SK-N-SH (cell line): ENCODE measurements at regions not wholly inside any gene's neighbourhood (a gene's known extent, or its start where the extent isn't known, plus 50 kb on each side); places are given as distances from the start of the nearest gene placed in this dataset.

Experiments used
- CTCF ChIA-PET: fragments of 300-600, 350-600 bp; formaldehyde crosslinking; extraction: SDS; loops from one replicate; lab custom pipeline; 2021; lab: Yijun Ruan, JAX
- POLR2A ChIA-PET: fragments of 350-600 bp; sonication (Branson Sonifier 250); formaldehyde crosslinking; extraction: SDS; loops from one replicate; lab custom pipeline; 2020; ENCODE audit warnings: antibody characterized with exemption, inconsistent platforms; lab: Yijun Ruan, JAX
- DNase-seq: peaks from one replicate; pipeline ENCODE4 v3.0.0; 2012
- H2AFZ ChIP-seq: fragments of 200-600 bp; sonication (generic); 2 replicates; pipeline ENCODE4 v1.8.1; 2016; ENCODE audit warnings: antibody characterized with exemption, mild to moderate bottlenecking, low read depth
- H3F3A ChIP-seq: fragments of 200-600 bp; sonication (generic); replicated peaks from 2 replicates; pipeline ENCODE3; 2016; ENCODE audit warnings: antibody characterized with exemption, mild to moderate bottlenecking; ENCODE audit not compliant: insufficient read depth
- H3K27ac ChIP-seq, 2 experiments: fragments of 200-500 bp in 1 of 2; fragments of 200-600 bp in 1 of 2; sonication (Bioruptor generic) in 1 of 2; sonication (generic), shearing (Covaris generic) in 1 of 2; 2 replicates each; pipeline versions ENCODE4 v1.5.1 to v1.6.1; 2014 to 2016; ENCODE audit warnings: low read depth in 2 of 2, inconsistent platforms in 1 of 2, low read length in 1 of 2, mild to moderate bottlenecking in 1 of 2, mixed read lengths in 1 of 2
- H3K27me3 ChIP-seq: fragments of 200-600 bp; sonication (generic), shearing (Covaris generic); 2 replicates; pipeline ENCODE4 v1.6.1; 2016; ENCODE audit warnings: mixed run types; ENCODE audit not compliant: insufficient read depth
- H3K36me3 ChIP-seq, 2 experiments: fragments of 200-500 bp in 1 of 2; fragments of 200-600 bp in 1 of 2; sonication (Bioruptor generic) in 1 of 2; sonication (generic) in 1 of 2; replicated peaks in 1 of 2; 2 replicates each; pipeline versions ENCODE3 to v1.5.1; 2014 to 2016; ENCODE audit warnings: low read length in 1 of 2, mild to moderate bottlenecking in 1 of 2; ENCODE audit not compliant: insufficient read depth in 2 of 2, control insufficient read depth in 1 of 2
- H3K4me1 ChIP-seq, 2 experiments: fragments of 200-500 bp in 1 of 2; fragments of 200-600 bp in 1 of 2; sonication (Bioruptor generic) in 1 of 2; sonication (generic), shearing (Covaris generic) in 1 of 2; 2 replicates each; pipeline versions ENCODE4 v1.5.1 to v1.6.1; 2014 to 2016; ENCODE audit warnings: low read depth in 1 of 2, low read length in 1 of 2, mixed run types in 1 of 2; ENCODE audit not compliant: insufficient read depth in 2 of 2, control insufficient read depth in 1 of 2
- H3K4me2 ChIP-seq: fragments of 200-600 bp; sonication (generic), shearing (Covaris generic); 2 replicates; pipeline ENCODE4 v1.6.1; 2017; ENCODE audit warnings: mixed run types
- H3K4me3 ChIP-seq, 2 experiments: fragments of 200-500 bp in 1 of 2; fragments of 200-600 bp in 1 of 2; sonication (Bioruptor generic) in 1 of 2; sonication (generic), shearing (Covaris generic) in 1 of 2; 2 replicates each; pipeline versions ENCODE4 v1.5.1 to v1.8.1; 2014 to 2016; ENCODE audit warnings: low read depth in 2 of 2, inconsistent platforms in 1 of 2, low read length in 1 of 2, mild to moderate bottlenecking in 1 of 2, mixed read lengths in 1 of 2, moderate library complexity in 1 of 2
- H3K79me2 ChIP-seq: fragments of 200-600 bp; sonication (generic); 2 replicates; pipeline ENCODE4 v1.8.1; 2017; ENCODE audit warnings: mild to moderate bottlenecking; ENCODE audit not compliant: insufficient read depth
- H3K9ac ChIP-seq: fragments of 200-600 bp; sonication (generic); 2 replicates; pipeline ENCODE4 v1.6.1; 2017; ENCODE audit warnings: mixed run types
- H3K9me2 ChIP-seq: fragments of 200-600 bp; sonication (generic); 2 replicates; pipeline ENCODE4 v1.6.1; 2017; ENCODE audit warnings: mixed run types
- H3K9me3 ChIP-seq: fragments of 200-600 bp; sonication (generic); 2 replicates; pipeline ENCODE4 v1.6.1; 2017; ENCODE audit warnings: mixed run types, mild to moderate bottlenecking, moderate library complexity
- H4K20me1 ChIP-seq: fragments of 200-600 bp; sonication (generic); 2 replicates; pipeline ENCODE4 v1.6.1; 2017; ENCODE audit warnings: mild to moderate bottlenecking, mixed run types; ENCODE audit not compliant: insufficient read depth
- CHD2 ChIP-seq: fragments of 150-350 bp; IDR thresholded peaks from 2 replicates; pipeline ENCODE4 v1.6.1; 2018; ENCODE audit warnings: low read length; ENCODE audit not compliant: partially characterized antibody
- EP300 ChIP-seq, 2 experiments: IDR thresholded peaks; 2 replicates each; pipeline versions ENCODE4 v1.4.0 to v1.6.1; 2012; ENCODE audit warnings: borderline replicate concordance in 1 of 2, low read depth in 1 of 2, low read length in 1 of 2
- FOXJ3 ChIP-seq: sonication (generic); formaldehyde crosslinking; IDR thresholded peaks from 2 replicates; pipeline ENCODE4 v1.5.1; 2020; ENCODE audit warnings: mild to moderate bottlenecking, missing genetic modification reagents
- FOXM1 ChIP-seq: IDR thresholded peaks from 2 replicates; pipeline ENCODE4 v1.4.0; 2012; ENCODE audit warnings: low read depth, mild to moderate bottlenecking
- GATA2 ChIP-seq: sonication (generic); formaldehyde crosslinking; IDR thresholded peaks from 2 replicates; pipeline ENCODE4 v1.5.0; 2020; ENCODE audit warnings: mild to moderate bottlenecking, missing genetic modification reagents
- NFIC ChIP-seq: IDR thresholded peaks from 2 replicates; pipeline ENCODE4 v1.4.0; 2012; ENCODE audit warnings: borderline replicate concordance
- NRF1 ChIP-seq: IDR thresholded peaks from 2 replicates; pipeline ENCODE4 v1.6.1; 2012; ENCODE audit warnings: low read depth, mild to moderate bottlenecking, low read length
- POLR2AphosphoS5 ChIP-seq: IDR thresholded peaks from 2 replicates; pipeline ENCODE4 v1.6.1; 2012; ENCODE audit warnings: low read depth, low read length
- RAD21 ChIP-seq: IDR thresholded peaks from 2 replicates; pipeline ENCODE4 v1.6.1; 2012; ENCODE audit warnings: mild to moderate bottlenecking, low read length
- REST ChIP-seq: IDR thresholded peaks from 2 replicates; pipeline ENCODE4 v1.6.1; 2012; ENCODE audit warnings: mild to moderate bottlenecking, low read depth, low read length, moderate library complexity
- SIN3A ChIP-seq: IDR thresholded peaks from 2 replicates; pipeline ENCODE4 v1.6.1; 2012; ENCODE audit warnings: low read depth, mild to moderate bottlenecking, low read length, moderate library complexity, borderline replicate concordance
- TCF12 ChIP-seq: IDR thresholded peaks from 2 replicates; pipeline ENCODE4 v1.4.0; 2012
- TEAD4 ChIP-seq: IDR thresholded peaks from 2 replicates; pipeline ENCODE4 v1.4.0; 2012; ENCODE audit warnings: mild to moderate bottlenecking, borderline replicate concordance; ENCODE audit not compliant: insufficient read depth
- YY1 ChIP-seq: IDR thresholded peaks from 2 replicates; pipeline ENCODE4 v1.4.0; 2012; ENCODE audit warnings: low read depth, mild to moderate bottlenecking
- WGBS: methylation state at CpG from one replicate; pipeline ENCODE4 v1.1.6; 2017; ENCODE audit warnings: low lambda C conversion rate; 5-methylcytosine and 5-hydroxymethylcytosine counted together
- TF ChIP-seq, protein P1 (sequence below): IDR thresholded peaks from 2 replicates; pipeline ENCODE4 v1.4.0; 2012; ENCODE audit warnings: low read depth, borderline replicate concordance
- TF ChIP-seq, protein P2 (sequence below): fragments of 200-600 bp; sonication (generic); IDR thresholded peaks from 2 replicates; pipeline ENCODE4 v1.6.1; 2017; ENCODE audit warnings: antibody characterized with exemption, mild to moderate bottlenecking, moderate library complexity
- TF ChIP-seq, protein P3 (sequence below): IDR thresholded peaks from 2 replicates; pipeline ENCODE4 v1.4.0; 2012; ENCODE audit warnings: low read depth, borderline replicate concordance

DNA sequence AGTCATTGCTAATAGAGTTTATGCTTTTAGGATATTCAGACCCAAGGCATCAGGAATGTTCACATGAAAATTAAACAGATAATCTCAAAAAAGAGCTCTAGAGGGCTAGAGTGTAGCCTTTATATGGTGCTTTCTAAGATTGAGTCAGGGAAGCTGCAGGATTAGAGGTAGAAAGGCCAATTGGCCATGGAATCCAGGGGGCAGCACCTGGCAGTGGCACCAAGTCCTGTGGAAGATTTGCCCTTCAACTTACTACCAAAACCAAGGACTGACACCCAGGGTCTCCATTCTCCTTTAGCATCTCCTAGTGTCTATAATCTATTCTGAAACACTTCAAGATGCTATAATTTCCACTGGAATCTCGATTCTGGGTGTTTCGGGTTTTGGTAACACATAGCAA lies 112.4 kb downstream of the ACER2 start:
- Histone ChIP-seq H3F3A (no peaks in the 10 kb centered on the region), H4K20me1 (no peaks in the 10 kb centered on the region), H2AFZ (no peak overlapping the region), H3K4me2 (no peak overlapping the region), H3K27me3 (no peaks in the 10 kb centered on the region), H3K9me3 (no peaks in the 10 kb centered on the region), H3K4me1 (no peaks in the 10 kb centered on the region), H3K4me3 (no peak overlapping the region), H3K36me3 (no peaks in the 10 kb centered on the region), H3K79me2 (no peaks in the 10 kb centered on the region), H3K9ac (no peak overlapping the region), H3K9me2 (no peaks in the 10 kb centered on the region), H3K27ac (no peak overlapping the region)
- ChIA-PET CTCF (no interaction called here), POLR2A (no interaction called here)
- 28% methylated on average over 2 of the region's 2 CpGs for WGBS
- no peak for DNase-seq
- no peak for TF ChIP-seq GATA2 (CRISPR knock-in tag)
- TF ChIP-seq FOXJ3 (CRISPR knock-in tag), result no peak
- TF ChIP-seq EP300 (IDR thresholded peaks at IDR 0.05; ENCODE audit: borderline replicate concordance in 1 of 2, low read depth in 1 of 2, low read length in 1 of 2), result no peak
- no peak for TF ChIP-seq TEAD4
- TF ChIP-seq SIN3A, result no peak
- TF ChIP-seq FOXM1, result no peak
- TF ChIP-seq NRF1, result no peak
- TF ChIP-seq, protein P1, sequence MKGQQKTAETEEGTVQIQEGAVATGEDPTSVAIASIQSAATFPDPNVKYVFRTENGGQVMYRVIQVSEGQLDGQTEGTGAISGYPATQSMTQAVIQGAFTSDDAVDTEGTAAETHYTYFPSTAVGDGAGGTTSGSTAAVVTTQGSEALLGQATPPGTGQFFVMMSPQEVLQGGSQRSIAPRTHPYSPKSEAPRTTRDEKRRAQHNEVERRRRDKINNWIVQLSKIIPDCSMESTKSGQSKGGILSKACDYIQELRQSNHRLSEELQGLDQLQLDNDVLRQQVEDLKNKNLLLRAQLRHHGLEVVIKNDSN, result no peak
- no peak for TF ChIP-seq YY1
- no peak for TF ChIP-seq TCF12
- TF ChIP-seq NFIC, result no peak
- TF ChIP-seq CHD2, result no peak
- TF ChIP-seq REST, result no peak

GRCh38 chr9:19517202-19517942 lies 108.6 kb downstream of the ACER2 start:
- Histone ChIP-seq H3K4me1 (no peaks in the 10 kb centered on the region; a peak in 1 of 4 replicates), H3K4me3 (no peak overlapping the region; a peak in 1 of 4 replicates), H3K36me3 (no peaks in the 10 kb centered on the region), H3K9me2 (no peaks in the 10 kb centered on the region), H3K9me3 (no peaks in the 10 kb centered on the region), H3K27ac (no peak overlapping the region), H4K20me1 (no peaks in the 10 kb centered on the region), H3K4me2 (no peak overlapping the region), H3K27me3 (no peaks in the 10 kb centered on the region), H2AFZ (no peak overlapping the region), H3K79me2 (no peaks in the 10 kb centered on the region), H3K9ac (no peak overlapping the region), H3F3A (no peaks in the 10 kb centered on the region)
- CTCF ChIA-PET, result interaction anchor here (0.7 to 3.0 kb wide), 8 partner anchors 17 to 405 kb away, joined by 3 to 15 read pairs (median 4); no protein-coding TSS in a partner anchor
- POLR2A ChIA-PET, result no interaction called here
- 63% methylated on average over 3 of the region's 3 CpGs for WGBS
- peak; percentile 41 for DNase-seq
- TF ChIP-seq NRF1, result no peak
- no peak for TF ChIP-seq YY1
- peak; percentile 52 for TF ChIP-seq RAD21
- TF ChIP-seq POLR2AphosphoS5, result no peak
- TF ChIP-seq, protein P2, sequence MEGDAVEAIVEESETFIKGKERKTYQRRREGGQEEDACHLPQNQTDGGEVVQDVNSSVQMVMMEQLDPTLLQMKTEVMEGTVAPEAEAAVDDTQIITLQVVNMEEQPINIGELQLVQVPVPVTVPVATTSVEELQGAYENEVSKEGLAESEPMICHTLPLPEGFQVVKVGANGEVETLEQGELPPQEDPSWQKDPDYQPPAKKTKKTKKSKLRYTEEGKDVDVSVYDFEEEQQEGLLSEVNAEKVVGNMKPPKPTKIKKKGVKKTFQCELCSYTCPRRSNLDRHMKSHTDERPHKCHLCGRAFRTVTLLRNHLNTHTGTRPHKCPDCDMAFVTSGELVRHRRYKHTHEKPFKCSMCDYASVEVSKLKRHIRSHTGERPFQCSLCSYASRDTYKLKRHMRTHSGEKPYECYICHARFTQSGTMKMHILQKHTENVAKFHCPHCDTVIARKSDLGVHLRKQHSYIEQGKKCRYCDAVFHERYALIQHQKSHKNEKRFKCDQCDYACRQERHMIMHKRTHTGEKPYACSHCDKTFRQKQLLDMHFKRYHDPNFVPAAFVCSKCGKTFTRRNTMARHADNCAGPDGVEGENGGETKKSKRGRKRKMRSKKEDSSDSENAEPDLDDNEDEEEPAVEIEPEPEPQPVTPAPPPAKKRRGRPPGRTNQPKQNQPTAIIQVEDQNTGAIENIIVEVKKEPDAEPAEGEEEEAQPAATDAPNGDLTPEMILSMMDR, result peak; percentile 39
- TF ChIP-seq, protein P3, sequence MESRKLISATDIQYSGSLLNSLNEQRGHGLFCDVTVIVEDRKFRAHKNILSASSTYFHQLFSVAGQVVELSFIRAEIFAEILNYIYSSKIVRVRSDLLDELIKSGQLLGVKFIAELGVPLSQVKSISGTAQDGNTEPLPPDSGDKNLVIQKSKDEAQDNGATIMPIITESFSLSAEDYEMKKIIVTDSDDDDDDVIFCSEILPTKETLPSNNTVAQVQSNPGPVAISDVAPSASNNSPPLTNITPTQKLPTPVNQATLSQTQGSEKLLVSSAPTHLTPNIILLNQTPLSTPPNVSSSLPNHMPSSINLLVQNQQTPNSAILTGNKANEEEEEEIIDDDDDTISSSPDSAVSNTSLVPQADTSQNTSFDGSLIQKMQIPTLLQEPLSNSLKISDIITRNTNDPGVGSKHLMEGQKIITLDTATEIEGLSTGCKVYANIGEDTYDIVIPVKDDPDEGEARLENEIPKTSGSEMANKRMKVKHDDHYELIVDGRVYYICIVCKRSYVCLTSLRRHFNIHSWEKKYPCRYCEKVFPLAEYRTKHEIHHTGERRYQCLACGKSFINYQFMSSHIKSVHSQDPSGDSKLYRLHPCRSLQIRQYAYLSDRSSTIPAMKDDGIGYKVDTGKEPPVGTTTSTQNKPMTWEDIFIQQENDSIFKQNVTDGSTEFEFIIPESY, result no peak
